ENCODE measurements at regions not wholly inside any gene's neighbourhood (a gene's known extent, or its start where the extent isn't known, plus 50 kb on each side); places are given as distances from the start of the nearest gene placed in this dataset.
A peak's percentile ranks its signal among the peaks of the same experiment; 100 is the strongest.

- Histone ChIP-seq H3K4me1 (ENCODE audit: control insufficient read depth, insufficient read depth, low read length) (peaks cover 7% of the 10 kb centered on the region), H4K5ac (ENCODE audit: low read depth, low read length) (no peak overlapping the region), H2BK20ac (ENCODE audit: low read depth, low read length) (peak overlapping the region; percentile 45), H3K27ac (ENCODE audit: insufficient read depth, low read length) (no peak overlapping the region), H2BK5ac (ENCODE audit: low read depth, low read length, poor library complexity, severe bottlenecking) (no peak overlapping the region), H2AFZ (replicated peaks; ENCODE audit: low read length, poor library complexity) (no peak overlapping the region), H3K9me3 (ENCODE audit: control insufficient read depth, insufficient read depth, low read length) (peaks cover 4% of the 10 kb centered on the region), H3K18ac (ENCODE audit: low read depth, low read length) (peak overlapping the region; percentile 22), H3K56ac (ENCODE audit: extremely low read depth, insufficient read depth, low read length) (no peak overlapping the region), H4K91ac (ENCODE audit: insufficient read depth, low read depth, low read length) (no peak overlapping the region), H4K20me1 (ENCODE audit: insufficient read depth, low read length) (no peaks in the 10 kb centered on the region), H3K14ac (replicated peaks; ENCODE audit: low read depth, low read length) (no peak overlapping the region; the same call in 1 of the 2 replicates), H3K27me3 (ENCODE audit: control insufficient read depth, insufficient read depth, low read length) (peaks cover 2% of the 10 kb centered on the region; the same call in 1 of the 2 replicates), H3K4me2 (ENCODE audit: low read depth, low read length) (no peak overlapping the region), H2AK9ac (replicated peaks; ENCODE audit: low read depth, low read length, poor library complexity) (no peak overlapping the region), H4K8ac (ENCODE audit: low read depth in 2 of 2, low read length in 2 of 2) (peak overlapping the region in 1 of 2 experiments; percentile 10; a peak in 1 of 4 replicates), H3K4ac (ENCODE audit: low read depth, low read length) (no peak overlapping the region), H2AK5ac (ENCODE audit: low read depth, low read length) (no peak overlapping the region), H2BK120ac (ENCODE audit: low read depth, low read length) (peak overlapping the region; percentile 26), H3K4me3 (ENCODE audit: insufficient read depth, low read depth, low read length) (no peak overlapping the region), H2BK15ac (ENCODE audit: low read depth, low read length) (no peak overlapping the region; the same call in 1 of the 3 replicates), H3K23ac (ENCODE audit: low read depth, low read length) (no peak overlapping the region), H3K9me1 (ENCODE audit: insufficient read depth, low read length) (no peaks in the 10 kb centered on the region), H3K79me1 (ENCODE audit: low read depth in 1 of 2, low read length in 2 of 2) (no peaks in the 10 kb centered on the region), H3K36me3 (ENCODE audit: control insufficient read depth, insufficient read depth, low read length) (no peaks in the 10 kb centered on the region), H3K9ac (ENCODE audit: low read depth, low read length) (no peak overlapping the region)
- TF ChIP-seq RAD21 (IDR thresholded peaks at IDR 0.05; ENCODE audit: low read length) (no peak), ELK1 (IDR thresholded peaks at IDR 0.05; ENCODE audit: borderline replicate concordance, low read depth, low read length) (no peak), SMC3 (IDR thresholded peaks at IDR 0.05; ENCODE audit: low read depth, low read length) (no peak), MXI1 (IDR thresholded peaks at IDR 0.05; ENCODE audit: borderline replicate concordance, low read depth, low read length) (no peak), FOS (IDR thresholded peaks at IDR 0.05; ENCODE audit: low read depth, low read length) (no peak), NFE2L2 (IDR thresholded peaks at IDR 0.05; ENCODE audit: low read depth, low read length) (no peak), CTCF (conservative IDR thresholded peaks at IDR 0.05; ENCODE audit: low read depth, low read length) (no peak), RCOR1 (IDR thresholded peaks at IDR 0.05; ENCODE audit: insufficient replicate concordance, low read length) (no peak), CEBPB (IDR thresholded peaks at IDR 0.05; ENCODE audit: low read depth, low read length) (no peak), USF2 (IDR thresholded peaks at IDR 0.05; ENCODE audit: low read depth, low read length) (no peak), POLR2A (IDR thresholded peaks at IDR 0.05; ENCODE audit: low read depth, low read length) (no peak), RFX5 (IDR thresholded peaks at IDR 0.05; ENCODE audit: low read depth, low read length) (no peak), MAZ (IDR thresholded peaks at IDR 0.05; ENCODE audit: borderline replicate concordance, low read depth, low read length) (no peak), CHD1 (IDR thresholded peaks at IDR 0.05; ENCODE audit: low read depth, low read length) (no peak), BHLHE40 (IDR thresholded peaks at IDR 0.05; ENCODE audit: low read depth, low read length) (no peak), MAFK (IDR thresholded peaks at IDR 0.05; ENCODE audit: low read depth, low read length) (no peak)
- dilution Hi-C loops (cut with HindIII; ENCODE audit: low sequenced_read_pairs, unreplicated experiment): no loop called here
- DNase-seq (peak; percentile 23), ATAC-seq (ENCODE audit: low read depth) (no peak)
- intact Hi-C loops (cut with micrococcal nuclease): loop anchor here (5.0 kb wide), 1 partner anchor 947 kb away; the partner anchor contains the start of gene CDH11
- in situ Hi-C loops (cut with MboI; ENCODE audit: low sequenced_read_pairs): no loop called here
- no CpG with 5 or more reads among the region's 3 CpGs for WGBS, 2 experiments (ENCODE audit: extremely low coverage in 2 of 2, insufficient read length in 1 of 2)
- ChIA-PET CTCF (interaction anchor here (0.6 kb wide), 1 partner anchor 408 kb away, joined by 3 read pairs; no protein-coding TSS in a partner anchor), POLR2A (ENCODE audit: unreplicated experiment) (no interaction called here)
- BruUV-seq (replicated peaks): no TSS peak
These were observed 296.9 kb upstream of the CDH5 start for GRCh38 chr16:66069587-66069986.
